IMR-90 (cell line): ENCODE measurements at regions not wholly inside any gene's neighbourhood (a gene's known extent, or its start where the extent isn't known, plus 50 kb on each side); places are given as distances from the start of the nearest gene placed in this dataset.

ENCODE experiments used
- ATAC-seq: fragments of 200-7000 bp; cut with Tn5 transposase; 2 replicates; pipeline ENCODE4 v1.9.1; 2020; ENCODE audit warnings: low read depth, mild to moderate bottlenecking, moderate library complexity
- BruUV-seq: library from RNA; stranded (reverse); fragments of 400-500 nt; replicated peaks from 2 replicates; lab custom pipeline; 2021; lab: Mats Ljungman, UMichigan
- CTCF ChIA-PET: fragments of 300-600 bp; formaldehyde crosslinking; extraction: SDS; loops from one replicate; lab custom pipeline; 2021; ENCODE audit warnings: antibody characterized with exemption; lab: Yijun Ruan, JAX
- POLR2A ChIA-PET: fragments of 300-600 bp; sonication (Branson Sonifier 250); formaldehyde crosslinking; loops from one replicate; lab custom pipeline; 2022; ENCODE audit warnings: antibody characterized with exemption; ENCODE audit not compliant: unreplicated experiment; lab: Charles Lee
- DNase-seq: peaks from one replicate; pipeline ENCODE4 v3.0.0; 2013
- H2AFZ ChIP-seq: replicated peaks from 2 replicates; pipeline ENCODE3; 2013; ENCODE audit warnings: low read length, mild to moderate bottlenecking; ENCODE audit not compliant: poor library complexity
- H2AK5ac ChIP-seq: 2 replicates; pipeline ENCODE4 v1.6.1; 2013; ENCODE audit warnings: low read depth, low read length, inconsistent platforms
- H2AK9ac ChIP-seq: replicated peaks from 2 replicates; pipeline ENCODE3; 2013; ENCODE audit warnings: mild to moderate bottlenecking, low read depth, low read length, moderate library complexity; ENCODE audit not compliant: poor library complexity
- H2BK120ac ChIP-seq: 2 replicates; pipeline ENCODE4 v1.6.1; 2013; ENCODE audit warnings: low read depth, low read length, inconsistent platforms
- H2BK15ac ChIP-seq: 3 replicates; pipeline ENCODE4 v1.6.1; 2013; ENCODE audit warnings: low read depth, low read length, inconsistent platforms
- H2BK20ac ChIP-seq: 2 replicates; pipeline ENCODE4 v1.6.1; 2013; ENCODE audit warnings: low read depth, mild to moderate bottlenecking, inconsistent platforms, low read length, moderate library complexity
- H2BK5ac ChIP-seq: 2 replicates; pipeline ENCODE4 v1.6.1; 2013; ENCODE audit warnings: mild to moderate bottlenecking, low read depth, low read length, inconsistent platforms; ENCODE audit not compliant: poor library complexity, severe bottlenecking
- H3K14ac ChIP-seq: replicated peaks from 2 replicates; pipeline ENCODE4 v1.6.1; 2013; ENCODE audit warnings: low read depth, low read length, inconsistent platforms
- H3K18ac ChIP-seq: 2 replicates; pipeline ENCODE4 v1.6.1; 2013; ENCODE audit warnings: low read depth, low read length, control low read depth
- H3K23ac ChIP-seq: 2 replicates; pipeline ENCODE4 v1.6.1; 2013; ENCODE audit warnings: low read depth, low read length, inconsistent platforms
- H3K27ac ChIP-seq: 2 replicates; pipeline ENCODE4 v1.5.1; 2013; ENCODE audit warnings: mild to moderate bottlenecking, control low read depth, low read length; ENCODE audit not compliant: insufficient read depth
- H3K27me3 ChIP-seq: 2 replicates; pipeline ENCODE4 v1.6.1; 2013; ENCODE audit warnings: low read length; ENCODE audit not compliant: control insufficient read depth, insufficient read depth
- H3K36me3 ChIP-seq: 2 replicates; pipeline ENCODE4 v1.6.1; 2013; ENCODE audit warnings: low read length, mixed read lengths; ENCODE audit not compliant: control insufficient read depth, insufficient read depth
- H3K4ac ChIP-seq: 2 replicates; pipeline ENCODE4 v1.6.1; 2013; ENCODE audit warnings: low read depth, low read length, inconsistent platforms
- H3K4me1 ChIP-seq: 2 replicates; pipeline ENCODE4 v1.6.1; 2013; ENCODE audit warnings: low read length, mixed read lengths; ENCODE audit not compliant: control insufficient read depth, insufficient read depth
- H3K4me2 ChIP-seq: 2 replicates; pipeline ENCODE4 v1.6.1; 2013; ENCODE audit warnings: low read depth, mild to moderate bottlenecking, control low read depth, low read length, moderate library complexity
- H3K4me3 ChIP-seq: 2 replicates; pipeline ENCODE4 v1.5.1; 2013; ENCODE audit warnings: low read depth, mild to moderate bottlenecking, control low read depth, low read length, moderate library complexity; ENCODE audit not compliant: insufficient read depth
- H3K56ac ChIP-seq: 2 replicates; pipeline ENCODE4 v1.6.1; 2013; ENCODE audit warnings: low read length, inconsistent platforms; ENCODE audit not compliant: insufficient read depth; ENCODE audit errors: extremely low read depth
- H3K79me1 ChIP-seq, 2 experiments: 2 replicates each; pipeline ENCODE4 v1.6.1; 2013; ENCODE audit warnings: low read length in 2 of 2, inconsistent platforms in 1 of 2, low read depth in 1 of 2
- H3K9ac ChIP-seq: 2 replicates; pipeline ENCODE4 v1.6.1; 2013; ENCODE audit warnings: low read depth, low read length, control low read depth
- H3K9me1 ChIP-seq: 2 replicates; pipeline ENCODE4 v1.6.1; 2013; ENCODE audit warnings: low read length, inconsistent platforms; ENCODE audit not compliant: insufficient read depth
- H3K9me3 ChIP-seq: 2 replicates; pipeline ENCODE4 v1.6.1; 2013; ENCODE audit warnings: low read length; ENCODE audit not compliant: control insufficient read depth, insufficient read depth
- H4K20me1 ChIP-seq: 2 replicates; pipeline ENCODE4 v1.6.1; 2013; ENCODE audit warnings: low read length, inconsistent platforms; ENCODE audit not compliant: insufficient read depth
- H4K5ac ChIP-seq: 2 replicates; pipeline ENCODE4 v1.6.1; 2013; ENCODE audit warnings: mild to moderate bottlenecking, low read depth, low read length, control low read depth
- H4K8ac ChIP-seq, 2 experiments: 2 replicates each; pipeline ENCODE4 v1.6.1; 2013; ENCODE audit warnings: low read depth in 2 of 2, low read length in 2 of 2, control low read depth in 1 of 2, inconsistent platforms in 1 of 2
- H4K91ac ChIP-seq: 2 replicates; pipeline ENCODE4 v1.6.1; 2013; ENCODE audit warnings: low read depth, low read length, inconsistent platforms; ENCODE audit not compliant: insufficient read depth
- BHLHE40 ChIP-seq: fragments of 150-350 bp; IDR thresholded peaks from 2 replicates; pipeline ENCODE4 v1.6.1; 2016; ENCODE audit warnings: mild to moderate bottlenecking, low read depth, low read length
- CEBPB ChIP-seq: IDR thresholded peaks from 2 replicates; pipeline ENCODE4 v1.6.1; 2012; ENCODE audit warnings: low read depth, low read length, improper control_type of control experiment
- CHD1 ChIP-seq: IDR thresholded peaks from 2 replicates; pipeline ENCODE4 v1.6.1; 2012; ENCODE audit warnings: low read depth, low read length, improper control_type of control experiment
- CTCF ChIP-seq: conservative IDR thresholded peaks from 2 replicates; pipeline ENCODE4 v1.5.1; 2012; ENCODE audit warnings: mild to moderate bottlenecking, low read depth, low read length, improper control_type of control experiment
- ELK1 ChIP-seq: fragments of 150-350 bp; IDR thresholded peaks from 2 replicates; pipeline ENCODE4 v1.6.1; 2016; ENCODE audit warnings: low read depth, mild to moderate bottlenecking, low read length, moderate library complexity, borderline replicate concordance
- FOS ChIP-seq: fragments of 150-350 bp; IDR thresholded peaks from 2 replicates; pipeline ENCODE4 v1.6.1; 2016; ENCODE audit warnings: low read depth, low read length
- MAFK ChIP-seq: IDR thresholded peaks from 2 replicates; pipeline ENCODE4 v1.6.1; 2012; ENCODE audit warnings: low read depth, low read length, improper control_type of control experiment
- MAZ ChIP-seq: IDR thresholded peaks from 2 replicates; pipeline ENCODE4 v1.6.1; 2012; ENCODE audit warnings: low read depth, mild to moderate bottlenecking, low read length, improper control_type of control experiment, moderate library complexity, borderline replicate concordance
- MXI1 ChIP-seq: IDR thresholded peaks from 2 replicates; pipeline ENCODE4 v1.6.1; 2012; ENCODE audit warnings: low read depth, mild to moderate bottlenecking, low read length, moderate library complexity, borderline replicate concordance
- NFE2L2 ChIP-seq: fragments of 150-350 bp; IDR thresholded peaks from 2 replicates; pipeline ENCODE4 v1.6.1; 2016; ENCODE audit warnings: low read depth, mild to moderate bottlenecking, low read length
- POLR2A ChIP-seq: IDR thresholded peaks from 2 replicates; pipeline ENCODE4 v1.6.1; 2012; ENCODE audit warnings: mild to moderate bottlenecking, low read depth, low read length
- RAD21 ChIP-seq: IDR thresholded peaks from 2 replicates; pipeline ENCODE4 v1.6.1; 2012; ENCODE audit warnings: low read length, improper control_type of control experiment
- RCOR1 ChIP-seq: IDR thresholded peaks from 2 replicates; pipeline ENCODE4 v1.6.1; 2012; ENCODE audit warnings: mild to moderate bottlenecking, low read length, improper control_type of control experiment; ENCODE audit not compliant: insufficient replicate concordance
- RFX5 ChIP-seq: IDR thresholded peaks from 2 replicates; pipeline ENCODE4 v1.8.0; 2012; ENCODE audit warnings: low read depth, mild to moderate bottlenecking, low read length, moderate library complexity
- SMC3 ChIP-seq: fragments of 150-350 bp; IDR thresholded peaks from 2 replicates; pipeline ENCODE4 v1.6.1; 2016; ENCODE audit warnings: low read depth, mild to moderate bottlenecking, antibody characterized with exemption, low read length, moderate library complexity
- USF2 ChIP-seq: fragments of 150-350 bp; IDR thresholded peaks from 2 replicates; pipeline ENCODE4 v1.6.1; 2017; ENCODE audit warnings: mild to moderate bottlenecking, antibody characterized with exemption, low read length, low read depth
- WGBS, 2 experiments: methylation state at CpG; one replicate each; pipeline versions ENCODE4 v1.1.5 to v1.1.7; 2013; ENCODE audit warnings: missing lambda C conversion rate in 2 of 2; ENCODE audit not compliant: insufficient read length in 1 of 2; ENCODE audit errors: extremely low coverage in 2 of 2; 5-methylcytosine and 5-hydroxymethylcytosine counted together
- dilution Hi-C: fragments of 300-500 bp; cut with HindIII; formaldehyde crosslinking; loops from one replicate; pipeline ENCODE4 v1.14.3; 2018; ENCODE audit warnings: low sequenced_read_pairs; ENCODE audit not compliant: unreplicated experiment
- in situ Hi-C: fragments of 300-500 bp; cut with MboI; formaldehyde crosslinking; loops from 3 replicates; pipeline ENCODE4 v1.14.3; 2019; ENCODE audit warnings: low sequenced_read_pairs, inconsistent platforms, mixed read lengths
- intact Hi-C: fragments of 100-400 bp; cut with micrococcal nuclease; formaldehyde crosslinking; loops from 2 replicates; pipeline ENCODE4 v1.10.0; 2022

- in situ Hi-C loops (no loop called here), intact Hi-C loops (loop anchor here (5.0 kb wide), 1 partner anchor 134 kb away; no protein-coding TSS in a partner anchor), dilution Hi-C loops (no loop called here)
- CTCF ChIA-PET = no interaction called here
- Histone ChIP-seq H3K9me1 (peaks cover 7% of the 10 kb centered on the region; the same call in 1 of the 2 replicates), H3K79me1 (no peaks in the 10 kb centered on the region), H2BK15ac (no peak overlapping the region), H4K5ac (no peak overlapping the region), H2AK9ac (no peak overlapping the region), H3K9me3 (no peaks in the 10 kb centered on the region), H3K4me3 (no peak overlapping the region), H3K56ac (no peak overlapping the region), H2BK5ac (no peak overlapping the region), H3K4me1 (peaks cover 8% of the 10 kb centered on the region; the same call in 1 of the 2 replicates), H3K18ac (no peak overlapping the region), H2AK5ac (peak overlapping the region; percentile 54; the same call in 1 of the 2 replicates), H3K23ac (no peak overlapping the region), H2BK20ac (0 out of 2 replicates have a peak overlapping the region, but pooled peaks have one; percentile 20), H4K91ac (no peak overlapping the region), H3K9ac (no peak overlapping the region), H3K36me3 (no peaks in the 10 kb centered on the region), H3K14ac (no peak overlapping the region), H2AFZ (no peak overlapping the region), H3K27me3 (no peaks in the 10 kb centered on the region), H2BK120ac (no peak overlapping the region), H3K4me2 (no peak overlapping the region), H4K8ac (no peak overlapping the region), H4K20me1 (no peaks in the 10 kb centered on the region), H3K27ac (no peak overlapping the region), H3K4ac (no peak overlapping the region)
- no peak for TF ChIP-seq FOS
- TF ChIP-seq RCOR1 = no peak
- TF ChIP-seq MAFK = no peak
- TF ChIP-seq MAZ = no peak
- TF ChIP-seq BHLHE40 = no peak
- TF ChIP-seq NFE2L2 = no peak
- no peak for TF ChIP-seq CTCF
- TF ChIP-seq USF2 = no peak
- no peak for TF ChIP-seq RFX5
- TF ChIP-seq MXI1 = no peak
- TF ChIP-seq CHD1 = no peak
- no peak for TF ChIP-seq SMC3
- TF ChIP-seq ELK1 = no peak
- no peak for TF ChIP-seq CEBPB
- TF ChIP-seq RAD21 = no peak
- TF ChIP-seq POLR2A = no peak
- ATAC-seq (no peak), DNase-seq (no peak)
- BruUV-seq = no TSS peak
- WGBS, 2 experiments = 95% methylated on average over 8 of the region's 13 CpGs; no CpG with 5 or more reads in 1 of the 2 experiments
- POLR2A ChIA-PET = interaction anchor here (0.6 kb wide), 1 partner anchor 138 kb away, joined by 6 read pairs; no protein-coding TSS in a partner anchor
Observed at GRCh38 chr11:69938206-69938605, 119.0 kb upstream of the FGF3 start.
